HepG2 (cell line): ENCODE measurements at regions not wholly inside any gene's neighbourhood (a gene's known extent, or its start where the extent isn't known, plus 50 kb on each side); places are given as distances from the start of the nearest gene placed in this dataset.

Experiments used
- ATAC-seq: fragments of 200-7000 bp; cut with Tn5 transposase; 3 replicates; pipeline ENCODE4 v1.9.1; 2020; ENCODE audit warnings: mild to moderate bottlenecking, moderate library complexity
- BruUV-seq: library from RNA; stranded (reverse); fragments of 400-500 nt; replicated peaks from 2 replicates; lab custom pipeline; 2021; lab: Mats Ljungman, UMichigan
- CTCF ChIA-PET: fragments of 300-600 bp; formaldehyde crosslinking; extraction: SDS; loops from one replicate; lab custom pipeline; 2021; ENCODE audit warnings: low total read pairs, inconsistent platforms, low intra/inter-chr PET ratio; lab: Yijun Ruan, JAX
- POLR2A ChIA-PET: fragments of 350-600 bp; sonication (Branson Sonifier 250); formaldehyde crosslinking; loops from one replicate; lab custom pipeline; 2020; ENCODE audit warnings: antibody characterized with exemption, inconsistent platforms; lab: Yijun Ruan, JAX
- DNase-seq: peaks from one replicate; pipeline ENCODE4 v3.0.0-alpha.2; 2015; ENCODE audit warnings: low spot score
- FAIRE-seq: peaks from 3 replicates; lab custom pipeline; 2011; peaks lifted over from hg19 to GRCh38; lab: Jason Lieb, UNC
- H2AFZ ChIP-seq: one replicate; pipeline ENCODE4 v1.6.1; 2011; ENCODE audit warnings: low read length, inconsistent platforms
- H3K27ac ChIP-seq: fragments of 300-600 bp; 3 replicates; pipeline ENCODE4 v1.8.0; 2011; ENCODE audit warnings: mixed run types, mild to moderate bottlenecking, mixed read lengths, low read length, inconsistent platforms; ENCODE audit not compliant: insufficient read depth; ENCODE audit errors: extremely low read length
- H3K27me3 ChIP-seq, 2 experiments: fragments of 200-600 bp in 1 of 2; 2 replicates in 1 of 2; 3 replicates in 1 of 2; pipeline versions ENCODE4 v1.6.0 to v1.8.0; 2011; ENCODE audit warnings: low read length in 2 of 2, mild to moderate bottlenecking in 2 of 2, moderate library complexity in 2 of 2, inconsistent platforms in 1 of 2; ENCODE audit not compliant: insufficient read depth in 2 of 2, control insufficient read depth in 1 of 2
- H3K36me3 ChIP-seq, 2 experiments: fragments of 200-600 bp in 1 of 2; replicated peaks in 1 of 2; 2 replicates in 1 of 2; 3 replicates in 1 of 2; pipeline versions ENCODE4 v1.5.1 to v1.8.0; 2011; ENCODE audit warnings: low read length in 2 of 2, inconsistent platforms in 1 of 2; ENCODE audit not compliant: insufficient read depth in 2 of 2, control insufficient read depth in 1 of 2
- H3K4me1 ChIP-seq: 2 replicates; pipeline ENCODE4 v1.5.1; 2012; ENCODE audit warnings: low read length, inconsistent platforms; ENCODE audit not compliant: insufficient read depth
- H3K4me2 ChIP-seq: 2 replicates; pipeline ENCODE4 v1.6.0; 2011; ENCODE audit warnings: low read depth, low read length, inconsistent platforms
- H3K4me3 ChIP-seq, 3 experiments: fragments of 200-600 bp in 1 of 3; sonication (generic), shearing (Covaris generic) in 1 of 3; replicated peaks in 1 of 3; 2 replicates each; pipeline ENCODE4 v1.5.1; 2011 to 2016; ENCODE audit warnings: low read length in 3 of 3, inconsistent platforms in 2 of 3, low read depth in 2 of 3, mild to moderate bottlenecking in 2 of 3, control low read depth in 1 of 3, mixed read lengths in 1 of 3; ENCODE audit not compliant: insufficient read depth in 1 of 3
- H3K79me2 ChIP-seq: one replicate; pipeline ENCODE4 v1.6.1; 2011; ENCODE audit warnings: low read length, inconsistent platforms; ENCODE audit not compliant: insufficient read depth
- H3K9ac ChIP-seq: 2 replicates; pipeline ENCODE4 v1.6.0; 2011; ENCODE audit warnings: mild to moderate bottlenecking, low read depth, low read length, inconsistent platforms; ENCODE audit not compliant: insufficient read depth
- H3K9me3 ChIP-seq: 2 replicates; pipeline ENCODE4 v1.5.1; 2012; ENCODE audit warnings: mild to moderate bottlenecking, low read length
- H4K20me1 ChIP-seq: 2 replicates; pipeline ENCODE4 v1.6.0; 2011; ENCODE audit warnings: inconsistent platforms, mild to moderate bottlenecking, low read length, moderate library complexity; ENCODE audit not compliant: insufficient read depth
- ARHGAP35 ChIP-seq: sonication (generic); formaldehyde crosslinking; IDR thresholded peaks from 2 replicates; pipeline ENCODE4 v1.9.0; 2022; ENCODE audit warnings: mild to moderate bottlenecking, inconsistent platforms, moderate library complexity, missing genetic modification reagents, borderline replicate concordance
- DMTF1 ChIP-seq: sonication (generic); formaldehyde crosslinking; IDR thresholded peaks from 2 replicates; pipeline ENCODE4 v1.4.0; 2020; ENCODE audit warnings: mild to moderate bottlenecking, missing genetic modification reagents
- FOXP4 ChIP-seq: sonication (generic); formaldehyde crosslinking; IDR thresholded peaks from 2 replicates; pipeline ENCODE4 v1.4.0; 2020; ENCODE audit warnings: missing genetic modification reagents
- KDM2A ChIP-seq: sonication (generic); formaldehyde crosslinking; IDR thresholded peaks from 2 replicates; pipeline ENCODE4 v1.4.0; 2020; ENCODE audit warnings: low read depth, missing genetic modification reagents, borderline replicate concordance
- MEIS1 ChIP-seq: sonication (generic); formaldehyde crosslinking; IDR thresholded peaks from 2 replicates; pipeline ENCODE4 v1.9.0; 2021; ENCODE audit warnings: mild to moderate bottlenecking, missing genetic modification reagents, moderate library complexity, borderline replicate concordance
- NFAT5 ChIP-seq: sonication (generic); formaldehyde crosslinking; IDR thresholded peaks from 2 replicates; pipeline ENCODE4 v1.4.0; 2020; ENCODE audit warnings: missing genetic modification reagents
- PREB ChIP-seq: sonication (generic); formaldehyde crosslinking; IDR thresholded peaks from 2 replicates; pipeline ENCODE4 v1.4.0; 2020; ENCODE audit warnings: missing genetic modification reagents
- ZNF468 ChIP-seq: sonication (generic); formaldehyde crosslinking; IDR thresholded peaks from 2 replicates; pipeline ENCODE4 v1.8.0; 2022; ENCODE audit warnings: mild to moderate bottlenecking, moderate library complexity, missing genetic modification reagents
- ZNF709 ChIP-seq: sonication (generic); formaldehyde crosslinking; IDR thresholded peaks from 2 replicates; pipeline ENCODE4 v1.5.0; 2020; ENCODE audit warnings: mild to moderate bottlenecking, missing genetic modification reagents
- ZSCAN29 ChIP-seq: sonication (generic); formaldehyde crosslinking; conservative IDR thresholded peaks from 2 replicates; pipeline ENCODE4 v1.4.0; 2020; ENCODE audit warnings: mild to moderate bottlenecking, missing genetic modification reagents
- ZSCAN5A ChIP-seq: sonication (generic); formaldehyde crosslinking; IDR thresholded peaks from 2 replicates; pipeline ENCODE4 v1.8.0; 2022; ENCODE audit warnings: mild to moderate bottlenecking, missing genetic modification reagents, borderline replicate concordance
- WGBS: methylation state at CpG from one replicate; pipeline ENCODE4 v1.1.6; 2017; ENCODE audit warnings: low lambda C conversion rate; 5-methylcytosine and 5-hydroxymethylcytosine counted together
- in situ Hi-C: cut with HindIII; loops from 2 replicates; pipeline ENCODE4 v1.10.0; 2017; ENCODE audit warnings: low pct_unique_long_range_greater_than_20kb; ENCODE audit not compliant: extremely low pct_ligation_motif_present
- intact Hi-C: fragments of 100-400 bp; cut with micrococcal nuclease; formaldehyde crosslinking; loops from one replicate; pipeline ENCODE4 v1.10.0; 2022; ENCODE audit not compliant: unreplicated experiment

- Histone ChIP-seq H3K9me3 (peaks cover 15% of the 10 kb centered on the region; the same call in 1 of the 2 replicates), H2AFZ (no peak overlapping the region), H3K27ac (no peak overlapping the region), H3K9ac (no peak overlapping the region), H3K27me3 (no peaks in the 10 kb centered on the region), H3K4me3 (no peak overlapping the region), H4K20me1 (no peaks in the 10 kb centered on the region), H3K4me1 (no peaks in the 10 kb centered on the region), H3K4me2 (no peak overlapping the region), H3K36me3 (no peaks in the 10 kb centered on the region), H3K79me2 (no peaks in the 10 kb centered on the region)
- ChIA-PET POLR2A (no interaction called here), CTCF (no interaction called here)
- in situ Hi-C loops = no loop called here
- FAIRE-seq (no peak), DNase-seq (no peak), ATAC-seq (no peak)
- WGBS = 7% methylated on average over 5 of the region's 5 CpGs
- no TSS peak for BruUV-seq
- intact Hi-C loops = no loop called here
- TF ChIP-seq ZNF709 (CRISPR knock-in tag) (no peak), DMTF1 (CRISPR knock-in tag) (no peak), MEIS1 (CRISPR knock-in tag) (no peak), ARHGAP35 (no peak), FOXP4 (CRISPR knock-in tag) (no peak), NFAT5 (CRISPR knock-in tag) (no peak), KDM2A (CRISPR knock-in tag) (no peak), ZSCAN5A (CRISPR knock-in tag) (no peak), ZNF468 (CRISPR knock-in tag) (no peak), PREB (CRISPR knock-in tag) (no peak), ZSCAN29 (no peak)
These were observed 977.1 kb downstream of the AACS start for GRCh38 chr12:126042286-126042685.
